HL-60 (cell line): ENCODE measurements at regions not wholly inside any gene's neighbourhood (a gene's known extent, or its start where the extent isn't known, plus 50 kb on each side); places are given as distances from the start of the nearest gene placed in this dataset.
"Not testable (repeated sequence)": the region's sequence is repeated elsewhere in the genome, so short reads cannot be mapped to it uniquely, and the experiment has no call there.

Experiments
- DNase-seq, 2 experiments: peaks; one replicate each; pipeline ENCODE4 v3.0.0-alpha.2; 2010 to 2020; ENCODE audit warnings: low read depth in 1 of 2, low spot score in 1 of 2
- H3K27ac ChIP-seq: fragments of 250-450 bp; sonication (Bioruptor Pico); replicated peaks from 2 replicates; pipeline ENCODE4 v1.5.1; 2020; ENCODE audit warnings: mild to moderate bottlenecking, moderate library complexity
- H3K27me3 ChIP-seq: fragments of 250-450 bp; sonication (Bioruptor Pico); 2 replicates; pipeline ENCODE4 v1.5.1; 2021; ENCODE audit warnings: mild to moderate bottlenecking, moderate library complexity; ENCODE audit not compliant: insufficient read depth, poor library complexity, severe bottlenecking
- H3K4me3 ChIP-seq: replicated peaks from 2 replicates; pipeline ENCODE4 v1.5.1; 2011; ENCODE audit warnings: mild to moderate bottlenecking, control low read depth, low read length; ENCODE audit not compliant: insufficient read depth
- GABPA ChIP-seq: IDR thresholded peaks from 2 replicates; pipeline ENCODE4 v1.6.1; 2012; ENCODE audit warnings: low read depth
- POLR2AphosphoS5 ChIP-seq: IDR thresholded peaks from 2 replicates; pipeline ENCODE4 v1.6.1; 2012; ENCODE audit warnings: low read depth
- SPI1 ChIP-seq: IDR thresholded peaks from 2 replicates; pipeline ENCODE4 v1.6.1; 2012; ENCODE audit warnings: low read depth, mild to moderate bottlenecking, borderline replicate concordance
- TF ChIP-seq, protein P1 (sequence below): IDR thresholded peaks from 2 replicates; pipeline ENCODE4 v1.6.1; 2012; ENCODE audit warnings: low read depth; ENCODE audit not compliant: insufficient replicate concordance
- TF ChIP-seq, protein P2 (sequence below): IDR thresholded peaks from one replicate; pipeline ENCODE4 v1.5.1; 2011; ENCODE audit warnings: low read length, control low read depth, inconsistent platforms; ENCODE audit not compliant: insufficient read depth

DNA sequence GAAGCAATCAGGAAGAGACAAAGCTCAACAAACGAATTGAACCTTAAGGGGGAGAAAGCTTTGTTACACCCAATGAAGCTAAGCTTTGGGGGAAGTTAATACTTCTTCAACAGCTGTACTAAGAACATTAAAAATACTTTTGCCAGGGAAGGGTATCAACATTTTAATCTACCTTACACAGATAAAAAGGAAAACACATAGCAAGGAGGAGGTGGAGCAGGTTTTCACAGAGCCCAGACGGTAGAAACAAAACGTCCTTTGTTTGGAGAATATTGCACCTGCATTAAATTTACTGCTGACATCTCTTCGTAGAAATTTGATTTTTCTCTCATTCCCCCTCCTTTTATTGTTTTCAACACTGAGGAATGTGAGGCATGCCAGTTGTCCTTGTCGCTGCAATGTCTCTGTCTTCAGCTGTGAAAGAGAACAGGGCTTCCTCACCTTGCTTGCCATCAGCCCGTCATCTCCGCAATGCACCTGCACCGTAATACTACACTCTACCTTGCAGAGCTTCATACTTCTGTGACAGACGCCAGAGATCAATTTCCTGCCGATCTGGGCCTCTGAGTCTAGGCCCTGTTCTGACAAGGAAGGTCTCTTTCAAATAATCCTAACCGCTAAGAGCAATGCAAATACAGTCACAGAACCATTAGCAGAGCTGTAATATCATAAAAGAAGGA is 270.8 kb downstream of the SPRY2 start:
- TF ChIP-seq, protein P1, sequence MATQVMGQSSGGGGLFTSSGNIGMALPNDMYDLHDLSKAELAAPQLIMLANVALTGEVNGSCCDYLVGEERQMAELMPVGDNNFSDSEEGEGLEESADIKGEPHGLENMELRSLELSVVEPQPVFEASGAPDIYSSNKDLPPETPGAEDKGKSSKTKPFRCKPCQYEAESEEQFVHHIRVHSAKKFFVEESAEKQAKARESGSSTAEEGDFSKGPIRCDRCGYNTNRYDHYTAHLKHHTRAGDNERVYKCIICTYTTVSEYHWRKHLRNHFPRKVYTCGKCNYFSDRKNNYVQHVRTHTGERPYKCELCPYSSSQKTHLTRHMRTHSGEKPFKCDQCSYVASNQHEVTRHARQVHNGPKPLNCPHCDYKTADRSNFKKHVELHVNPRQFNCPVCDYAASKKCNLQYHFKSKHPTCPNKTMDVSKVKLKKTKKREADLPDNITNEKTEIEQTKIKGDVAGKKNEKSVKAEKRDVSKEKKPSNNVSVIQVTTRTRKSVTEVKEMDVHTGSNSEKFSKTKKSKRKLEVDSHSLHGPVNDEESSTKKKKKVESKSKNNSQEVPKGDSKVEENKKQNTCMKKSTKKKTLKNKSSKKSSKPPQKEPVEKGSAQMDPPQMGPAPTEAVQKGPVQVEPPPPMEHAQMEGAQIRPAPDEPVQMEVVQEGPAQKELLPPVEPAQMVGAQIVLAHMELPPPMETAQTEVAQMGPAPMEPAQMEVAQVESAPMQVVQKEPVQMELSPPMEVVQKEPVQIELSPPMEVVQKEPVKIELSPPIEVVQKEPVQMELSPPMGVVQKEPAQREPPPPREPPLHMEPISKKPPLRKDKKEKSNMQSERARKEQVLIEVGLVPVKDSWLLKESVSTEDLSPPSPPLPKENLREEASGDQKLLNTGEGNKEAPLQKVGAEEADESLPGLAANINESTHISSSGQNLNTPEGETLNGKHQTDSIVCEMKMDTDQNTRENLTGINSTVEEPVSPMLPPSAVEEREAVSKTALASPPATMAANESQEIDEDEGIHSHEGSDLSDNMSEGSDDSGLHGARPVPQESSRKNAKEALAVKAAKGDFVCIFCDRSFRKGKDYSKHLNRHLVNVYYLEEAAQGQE, result no peak
- no peak for TF ChIP-seq GABPA
- no peak for TF ChIP-seq SPI1
- no peak overlapping the region for H3K4me3 ChIP-seq
- no peak for DNase-seq
- no peaks in the 10 kb centered on the region for H3K27me3 ChIP-seq
- H3K27ac ChIP-seq, result no peak overlapping the region

DNA sequence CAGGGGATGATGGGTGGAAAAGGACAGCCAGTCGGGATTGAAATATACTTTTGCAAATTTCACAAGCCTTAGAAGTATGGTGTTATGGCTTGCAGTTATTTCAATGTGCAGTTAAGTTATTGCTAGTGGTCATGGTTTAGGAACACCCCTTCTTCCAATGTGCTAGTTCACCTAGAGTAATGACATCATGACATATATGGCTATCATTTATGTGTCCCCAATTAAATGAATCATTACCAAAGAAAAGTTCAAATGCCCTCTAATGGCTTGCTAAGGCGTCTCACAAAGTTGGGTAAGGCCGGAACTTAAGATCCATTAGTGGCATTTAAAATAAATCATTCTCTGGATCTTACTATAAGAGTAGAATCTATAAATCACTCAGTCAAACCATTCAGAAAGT is 271.6 kb downstream of the SPRY2 start:
- DNase-seq, result no peak
- Histone ChIP-seq H3K27me3 (no peaks in the 10 kb centered on the region), H3K27ac (no peak overlapping the region), H3K4me3 (no peak overlapping the region)
- TF ChIP-seq SPI1, result no peak
- TF ChIP-seq, protein P2, sequence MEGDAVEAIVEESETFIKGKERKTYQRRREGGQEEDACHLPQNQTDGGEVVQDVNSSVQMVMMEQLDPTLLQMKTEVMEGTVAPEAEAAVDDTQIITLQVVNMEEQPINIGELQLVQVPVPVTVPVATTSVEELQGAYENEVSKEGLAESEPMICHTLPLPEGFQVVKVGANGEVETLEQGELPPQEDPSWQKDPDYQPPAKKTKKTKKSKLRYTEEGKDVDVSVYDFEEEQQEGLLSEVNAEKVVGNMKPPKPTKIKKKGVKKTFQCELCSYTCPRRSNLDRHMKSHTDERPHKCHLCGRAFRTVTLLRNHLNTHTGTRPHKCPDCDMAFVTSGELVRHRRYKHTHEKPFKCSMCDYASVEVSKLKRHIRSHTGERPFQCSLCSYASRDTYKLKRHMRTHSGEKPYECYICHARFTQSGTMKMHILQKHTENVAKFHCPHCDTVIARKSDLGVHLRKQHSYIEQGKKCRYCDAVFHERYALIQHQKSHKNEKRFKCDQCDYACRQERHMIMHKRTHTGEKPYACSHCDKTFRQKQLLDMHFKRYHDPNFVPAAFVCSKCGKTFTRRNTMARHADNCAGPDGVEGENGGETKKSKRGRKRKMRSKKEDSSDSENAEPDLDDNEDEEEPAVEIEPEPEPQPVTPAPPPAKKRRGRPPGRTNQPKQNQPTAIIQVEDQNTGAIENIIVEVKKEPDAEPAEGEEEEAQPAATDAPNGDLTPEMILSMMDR, result no peak
- TF ChIP-seq, protein P1, result no peak
- TF ChIP-seq GABPA, result no peak
- TF ChIP-seq POLR2AphosphoS5, result no peak

DNA sequence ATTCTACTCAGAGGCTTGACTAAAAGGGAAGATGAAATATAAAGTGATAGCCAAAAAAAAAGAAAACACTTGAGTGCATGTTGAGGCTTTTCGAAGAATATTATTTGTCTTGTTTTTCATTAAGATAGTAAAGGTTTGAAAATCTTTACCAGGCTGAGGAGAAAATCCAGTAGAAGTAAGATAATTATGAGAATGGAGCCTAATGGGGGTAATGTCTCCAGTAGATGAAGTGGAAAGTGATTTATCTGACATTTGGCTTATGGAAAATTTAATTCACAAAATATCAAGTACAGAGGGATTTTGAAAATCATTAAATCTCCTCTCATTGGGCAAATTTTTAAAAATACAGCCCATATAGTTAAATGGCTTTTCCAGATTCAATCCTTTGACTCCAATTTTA is 274.9 kb downstream of the SPRY2 start:
- TF ChIP-seq SPI1 (no peak), GABPA (no peak), POLR2AphosphoS5 (no peak)
- TF ChIP-seq, protein P2, result no peak
- TF ChIP-seq, protein P1, result no peak
- Histone ChIP-seq H3K27me3 (no peaks in the 10 kb centered on the region), H3K4me3 (no peak overlapping the region), H3K27ac (no peak overlapping the region)
- DNase-seq, result no peak

DNA sequence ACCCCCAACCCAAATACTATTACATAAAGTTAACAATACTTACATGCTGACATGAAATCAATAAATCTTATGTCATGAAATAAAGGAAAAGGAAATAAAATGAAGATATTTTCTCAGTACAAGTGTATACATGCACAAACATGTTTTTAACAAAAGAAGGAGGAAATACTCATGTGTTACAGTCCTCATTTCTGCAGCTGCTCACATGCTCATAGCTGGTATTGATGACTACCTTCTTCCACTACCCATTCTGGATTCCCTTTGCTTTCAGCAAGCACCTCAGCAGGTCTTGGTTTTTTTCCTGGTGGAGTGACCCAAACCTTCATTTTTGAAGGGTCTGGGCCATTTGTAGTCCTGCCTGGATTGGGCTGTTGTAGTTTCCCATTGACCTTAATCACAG is 278.5 kb downstream of the SPRY2 start:
- H3K4me3 ChIP-seq, result not testable (repeated sequence)

More for the DNA sequence above, 278.5 kb downstream of the SPRY2 start:
- not testable (repeated sequence) for DNase-seq, H3K27ac ChIP-seq, H3K27me3 ChIP-seq
